Nephron (organoid): ENCODE measurements at regions not wholly inside any gene's neighbourhood (a gene's known extent, or its start where the extent isn't known, plus 50 kb on each side); places are given as distances from the start of the nearest gene placed in this dataset.

Experiments used
- H3K27ac Mint-ChIP-seq, 3 experiments: 2 replicates each; pipeline ENCODE4 v1.8.0; 2020; ENCODE audit warnings: mixed read lengths in 3 of 3, mild to moderate bottlenecking in 2 of 3, moderate library complexity in 1 of 3
- H3K27me3 Mint-ChIP-seq: 2 replicates; pipeline ENCODE4 v1.8.0; 2021; ENCODE audit warnings: low read depth, mild to moderate bottlenecking, moderate library complexity, mixed read lengths
- H3K36me3 Mint-ChIP-seq: 2 replicates; pipeline ENCODE4 v1.8.0; 2020; ENCODE audit warnings: low read depth, mixed read lengths
- H3K4me1 Mint-ChIP-seq: 2 replicates; pipeline ENCODE4 v1.8.0; 2020; ENCODE audit warnings: mixed read lengths
- H3K4me3 Mint-ChIP-seq, 3 experiments: 2 replicates each; pipeline ENCODE4 v1.8.0; 2020; ENCODE audit warnings: mild to moderate bottlenecking in 3 of 3, mixed read lengths in 3 of 3, moderate library complexity in 2 of 3
- H3K9me3 Mint-ChIP-seq: 2 replicates; pipeline ENCODE4 v1.8.0; 2020; ENCODE audit warnings: mixed read lengths
- CTCF ChIP-seq, 3 experiments: fragments of 200-600 bp; sonication (generic); IDR thresholded peaks; one replicate each; pipeline ENCODE4 v1.5.0; 2021; ENCODE audit warnings: antibody characterized with exemption in 3 of 3; ENCODE audit not compliant: unreplicated experiment in 3 of 3

GRCh38 chr12:23099104-23099503, 474.1 kb downstream of the ETNK1 start:
- no peak overlapping the region for H3K4me3 Mint-ChIP-seq
- no peak for TF ChIP-seq CTCF (IDR thresholded peaks at IDR 0.05; ENCODE audit: unreplicated experiment in 3 of 3)
- H3K9me3 Mint-ChIP-seq: no peaks in the 10 kb centered on the region
- no peaks in the 10 kb centered on the region for H3K27me3 Mint-ChIP-seq
- peaks cover 19% of the 10 kb centered on the region for H3K4me1 Mint-ChIP-seq
- no peaks in the 10 kb centered on the region for H3K36me3 Mint-ChIP-seq
- H3K27ac Mint-ChIP-seq: no peak overlapping the region

- Mint-ChIP-seq H3K27me3 (no peaks in the 10 kb centered on the region), H3K27ac (no peak overlapping the region), H3K9me3 (no peaks in the 10 kb centered on the region), H3K4me1 (peaks cover 19% of the 10 kb centered on the region), H3K36me3 (no peaks in the 10 kb centered on the region), H3K4me3 (no peak overlapping the region)
- TF ChIP-seq CTCF (IDR thresholded peaks at IDR 0.05; ENCODE audit: unreplicated experiment in 3 of 3): no peak
Observed at GRCh38 chr12:23099604-23100003, 474.6 kb downstream of the ETNK1 start.

GRCh38 chr12:23108957-23109356, 484.0 kb downstream of the ETNK1 start:
- Mint-ChIP-seq H3K27me3 (peaks cover 4% of the 10 kb centered on the region), H3K36me3 (no peaks in the 10 kb centered on the region), H3K4me3 (no peak overlapping the region), H3K4me1 (no peaks in the 10 kb centered on the region), H3K27ac (no peak overlapping the region), H3K9me3 (no peaks in the 10 kb centered on the region)
- no peak for TF ChIP-seq CTCF (IDR thresholded peaks at IDR 0.05; ENCODE audit: unreplicated experiment in 3 of 3)

DNA sequence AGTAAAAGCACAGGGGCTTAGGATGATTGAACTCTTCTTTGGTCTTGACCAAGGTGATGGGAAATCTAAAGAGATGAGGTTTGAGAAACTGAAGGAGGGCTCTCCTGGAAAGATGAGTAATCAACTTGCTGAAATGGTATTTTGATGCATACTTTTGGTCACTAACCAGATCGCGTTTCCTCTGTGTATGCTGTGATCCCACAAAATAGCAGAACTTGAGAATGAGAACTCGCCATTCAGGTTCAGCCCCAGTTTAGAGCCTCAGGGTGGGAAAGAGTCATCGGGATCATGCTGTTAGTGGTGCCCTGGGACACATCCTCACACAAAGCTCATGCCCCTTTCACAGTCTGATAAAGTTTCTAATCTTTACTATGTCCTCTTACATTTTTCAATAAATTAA, 488.8 kb downstream of the ETNK1 start:
- Mint-ChIP-seq H3K4me3 (no peak overlapping the region), H3K36me3 (no peaks in the 10 kb centered on the region), H3K27ac (no peak overlapping the region), H3K27me3 (peaks cover 4% of the 10 kb centered on the region), H3K9me3 (no peaks in the 10 kb centered on the region), H3K4me1 (no peaks in the 10 kb centered on the region)
- no peak for TF ChIP-seq CTCF (IDR thresholded peaks at IDR 0.05; ENCODE audit: unreplicated experiment in 3 of 3)

- Mint-ChIP-seq H3K9me3 (no peaks in the 10 kb centered on the region), H3K27ac (no peak overlapping the region), H3K27me3 (peaks cover 4% of the 10 kb centered on the region), H3K36me3 (no peaks in the 10 kb centered on the region), H3K4me3 (no peak overlapping the region), H3K4me1 (no peaks in the 10 kb centered on the region)
- TF ChIP-seq CTCF (IDR thresholded peaks at IDR 0.05; ENCODE audit: unreplicated experiment in 3 of 3): no peak
Observed at GRCh38 chr12:23115984-23116383, 491.0 kb downstream of the ETNK1 start.

DNA sequence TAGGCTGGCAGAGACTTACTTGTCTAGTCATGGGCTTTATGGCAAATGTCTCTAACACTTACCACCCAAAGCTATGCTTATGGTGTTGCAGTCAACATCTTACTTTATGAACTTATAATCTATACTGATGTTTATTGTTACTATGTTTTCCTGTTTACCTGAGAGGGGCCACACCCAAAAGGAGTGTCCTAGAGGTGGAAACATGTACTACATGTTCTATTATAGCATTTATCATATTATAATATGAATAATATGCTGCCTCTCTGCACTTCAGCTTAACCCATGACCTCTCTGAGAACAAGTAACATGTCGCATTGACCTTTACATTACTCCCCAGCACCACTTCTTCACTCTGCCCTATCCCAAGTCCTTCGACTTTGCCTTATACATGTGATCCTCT, 501.8 kb downstream of the ETNK1 start:
- Mint-ChIP-seq H3K9me3 (no peaks in the 10 kb centered on the region), H3K27ac (no peak overlapping the region), H3K4me1 (peaks cover 5% of the 10 kb centered on the region), H3K27me3 (no peaks in the 10 kb centered on the region), H3K4me3 (no peak overlapping the region), H3K36me3 (no peaks in the 10 kb centered on the region)
- no peak for TF ChIP-seq CTCF (IDR thresholded peaks at IDR 0.05; ENCODE audit: unreplicated experiment in 3 of 3)
